Posterior cingulate gyrus (tissue), 11 donors: ENCODE measurements at regions not wholly inside any gene's neighbourhood (a gene's known extent, or its start where the extent isn't known, plus 50 kb on each side); places are given as distances from the start of the nearest gene placed in this dataset.
"Not testable (repeated sequence)": the region's sequence is repeated elsewhere in the genome, so short reads cannot be mapped to it uniquely, and the experiment has no call there.

ENCODE experiments used
- DNase-seq, 10 donors: peaks; one replicate each; pipeline versions ENCODE4 v3.0.0 to v3.0.0-alpha.2; 2020 to 2021; ENCODE audit warnings: mixed read lengths in 3 of 10
- intact Hi-C: fragments of 100-400 bp; cut with DNase I; formaldehyde crosslinking; loops from one replicate; pipeline ENCODE4 v1.15.1; 2023

GRCh38 chr2:190150413-190150812, 87.9 kb upstream of the MSTN start:
- intact Hi-C loops: no loop called here
- no peak for DNase-seq

GRCh38 chr2:190149908-190150307, 87.4 kb upstream of the MSTN start:
- intact Hi-C loops: no loop called here
- peak in 1 of 10 donors; percentile 21 for DNase-seq

- intact Hi-C loops: no loop called here
- DNase-seq: no peak
These were observed 86.7 kb upstream of the MSTN start for GRCh38 chr2:190149200-190149599.

- intact Hi-C loops, DNase-seq: not testable (repeated sequence)
These were observed 83.6 kb upstream of the MSTN start for GRCh38 chr2:190146109-190146508.

GRCh38 chr2:190140474-190140873, 77.9 kb upstream of the MSTN start:
- DNase-seq, intact Hi-C loops: not testable (repeated sequence)

- no peak for DNase-seq
These were observed 76.8 kb upstream of the MSTN start for GRCh38 chr2:190139371-190139770.

GRCh38 chr2:190138032-190138431, 75.5 kb upstream of the MSTN start:
- intact Hi-C loops: no loop called here
- DNase-seq: no peak

More at GRCh38 chr2:190139371-190139770, 76.8 kb upstream of the MSTN start:
- intact Hi-C loops: no loop called here

GRCh38 chr2:190137561-190137960, 75.0 kb upstream of the MSTN start:
- DNase-seq: peak in 1 of 10 donors; percentile 30
- intact Hi-C loops: no loop called here

GRCh38 chr2:190136825-190137224, 74.3 kb upstream of the MSTN start:
- intact Hi-C loops: no loop called here
- no peak for DNase-seq

- no peak for DNase-seq
- intact Hi-C loops: no loop called here
These were observed 73.7 kb upstream of the MSTN start for GRCh38 chr2:190136259-190136658.

GRCh38 chr2:190129421-190130199, 67.1 kb upstream of the MSTN start:
- intact Hi-C loops: no loop called here

GRCh38 chr2:190127651-190128050, 65.1 kb upstream of the MSTN start:
- no peak for DNase-seq
- intact Hi-C loops: no loop called here

More at GRCh38 chr2:190129421-190130199, 67.1 kb upstream of the MSTN start:
- no peak for DNase-seq

- intact Hi-C loops: no loop called here
- no peak for DNase-seq
These were observed 64.3 kb upstream of the MSTN start for GRCh38 chr2:190126798-190127197.

GRCh38 chr2:190123956-190124355, 61.4 kb upstream of the MSTN start:
- intact Hi-C loops: loop anchor here (5.0 kb wide), 1 partner anchor 58 kb away; a partner anchor contains a TSS
- no peak for DNase-seq

- no peak for DNase-seq
- intact Hi-C loops: loop anchor here (2.0 to 5.0 kb wide), 2 partner anchors 33 to 60 kb away; a partner anchor contains a TSS
These were observed 59.4 kb upstream of the MSTN start for GRCh38 chr2:190121971-190122370.

GRCh38 chr2:190121305-190121704, 58.8 kb upstream of the MSTN start:
- no peak for DNase-seq
- intact Hi-C loops: loop anchor here (2.0 to 5.0 kb wide), 2 partner anchors 33 to 61 kb away; a partner anchor contains a TSS

- no peak for DNase-seq
- intact Hi-C loops: loop anchor here (2.0 to 5.0 kb wide), 2 partner anchors 31 to 62 kb away; a partner anchor contains a TSS
These were observed 57.5 kb upstream of the MSTN start for GRCh38 chr2:190119923-190120590.

- intact Hi-C loops: no loop called here
- peak in 9 of 10 donors; percentile 7 to 80 (median 33) for DNase-seq
These were observed 56.7 kb upstream of the MSTN start for GRCh38 chr2:190119257-190119656.

- intact Hi-C loops: no loop called here
- DNase-seq: no peak
These were observed 54.8 kb upstream of the MSTN start for GRCh38 chr2:190117305-190117704.

GRCh38 chr2:190113000-190113399, 50.5 kb upstream of the MSTN start:
- intact Hi-C loops: no loop called here
- no peak for DNase-seq
